ENCODE measurements at regions not wholly inside any gene's neighbourhood (a gene's known extent, or its start where the extent isn't known, plus 50 kb on each side); places are given as distances from the start of the nearest gene placed in this dataset.

GRCh38 chr6:4192627-4193026, 57.3 kb upstream of the ECI2 start:
- TF ChIP-seq CTCF (IDR thresholded peaks at IDR 0.05) (no peak), POLR2A (IDR thresholded peaks at IDR 0.05; ENCODE audit: low read depth) (no peak), EP300 (IDR thresholded peaks at IDR 0.05) (no peak), POLR2AphosphoS5 (IDR thresholded peaks at IDR 0.05) (no peak)
